ENCODE measurements at regions not wholly inside any gene's neighbourhood (a gene's known extent, or its start where the extent isn't known, plus 50 kb on each side); places are given as distances from the start of the nearest gene placed in this dataset.

DNA sequence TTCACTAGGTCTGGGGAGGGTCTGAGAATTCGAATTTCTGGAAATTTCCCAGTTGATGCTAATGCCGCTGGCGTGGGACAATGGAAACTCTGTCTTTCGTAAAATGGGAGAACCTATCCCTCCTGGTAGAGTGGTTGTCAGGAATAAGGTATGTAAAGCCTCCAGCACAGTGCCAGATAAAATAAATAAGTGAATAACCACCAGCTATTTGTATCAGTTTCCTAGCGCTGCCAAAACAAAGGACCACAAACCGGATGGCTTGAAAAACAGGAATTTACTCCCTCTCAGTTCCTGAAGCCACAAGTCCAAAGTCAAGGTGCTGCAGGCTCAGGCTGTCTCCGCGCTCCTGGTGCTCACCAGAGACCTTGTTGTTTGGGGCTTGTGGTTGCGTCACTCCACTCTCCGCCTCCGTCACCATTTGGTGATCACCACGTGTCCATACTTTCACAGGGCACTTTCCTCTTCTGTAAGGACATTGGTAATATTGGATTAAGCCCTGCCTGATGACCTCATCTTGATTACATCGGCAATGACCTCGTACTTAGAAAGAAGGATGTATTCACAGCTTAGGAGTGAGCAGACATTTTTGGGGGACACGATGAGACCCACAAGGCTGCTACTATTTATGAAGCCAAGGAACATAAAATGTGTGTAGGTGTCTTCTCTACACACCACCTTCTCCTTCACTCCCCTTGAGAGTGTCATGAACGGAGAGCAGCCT, 428.5 kb downstream of the IRS2 start:
- no peak for DNase-seq

DNA sequence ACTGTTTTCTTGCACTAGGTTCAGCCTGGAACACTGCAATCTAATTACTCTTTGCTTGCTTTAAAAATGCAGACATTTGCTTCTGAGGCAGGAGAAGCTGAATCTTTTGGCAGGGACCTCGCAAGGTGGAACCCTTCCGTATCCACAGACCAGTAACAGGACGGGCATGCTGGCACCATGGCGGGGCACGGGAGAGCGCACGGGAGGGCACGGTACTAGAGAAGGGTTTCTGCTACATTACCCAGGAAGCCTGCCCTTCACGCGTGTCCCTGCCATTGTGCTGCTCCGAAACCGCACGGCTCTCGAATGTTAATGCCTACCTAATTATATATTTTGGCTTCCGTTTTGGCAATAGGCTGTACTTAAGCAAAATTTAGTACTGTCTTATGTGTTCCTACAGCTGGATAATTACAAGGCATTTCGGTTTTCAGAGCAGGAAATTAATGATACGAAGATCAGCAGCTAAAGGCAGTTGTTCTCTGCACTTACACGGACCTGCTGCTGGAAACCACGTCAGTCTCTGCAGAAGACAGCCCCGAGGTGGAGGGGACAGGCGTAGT, 430.4 kb downstream of the IRS2 start:
- DNase-seq: no peak

DNA sequence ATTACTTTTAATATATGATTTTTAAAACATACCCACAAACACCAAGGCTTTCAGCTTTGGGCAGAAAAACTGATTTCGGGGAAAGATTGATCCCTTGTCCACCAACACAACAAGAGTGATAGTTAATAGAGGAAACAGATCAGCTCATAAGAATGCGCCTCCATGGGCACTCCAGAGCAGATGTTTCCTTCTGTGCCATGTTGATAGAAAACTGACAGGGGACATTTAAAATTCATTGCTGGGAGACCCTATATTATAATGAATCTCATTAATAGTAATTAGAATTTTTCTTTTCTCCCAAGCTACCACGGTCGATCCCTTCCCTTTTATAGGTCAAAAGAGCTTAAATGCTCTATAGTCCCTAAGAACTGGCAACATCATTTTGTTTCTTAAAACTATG, 431.2 kb downstream of the IRS2 start:
- no peak for DNase-seq

DNA sequence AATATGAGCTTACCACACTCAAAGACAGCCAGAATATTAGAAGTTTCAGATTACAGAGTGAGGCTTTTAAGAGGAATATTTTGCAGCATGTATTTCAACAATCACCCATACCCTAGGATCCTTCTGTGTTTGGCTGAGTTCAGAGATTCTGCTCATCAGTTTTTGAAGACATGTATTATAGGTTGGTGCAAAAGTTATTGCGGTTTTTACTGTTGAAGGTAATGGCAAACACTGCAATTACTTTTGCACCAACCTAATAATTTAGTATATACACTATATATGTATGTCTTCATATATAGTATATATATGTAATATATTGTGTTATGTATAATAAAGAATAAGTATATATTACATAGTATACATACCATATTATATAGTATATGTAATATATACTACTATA, 435.1 kb downstream of the IRS2 start:
- DNase-seq: no peak

DNA sequence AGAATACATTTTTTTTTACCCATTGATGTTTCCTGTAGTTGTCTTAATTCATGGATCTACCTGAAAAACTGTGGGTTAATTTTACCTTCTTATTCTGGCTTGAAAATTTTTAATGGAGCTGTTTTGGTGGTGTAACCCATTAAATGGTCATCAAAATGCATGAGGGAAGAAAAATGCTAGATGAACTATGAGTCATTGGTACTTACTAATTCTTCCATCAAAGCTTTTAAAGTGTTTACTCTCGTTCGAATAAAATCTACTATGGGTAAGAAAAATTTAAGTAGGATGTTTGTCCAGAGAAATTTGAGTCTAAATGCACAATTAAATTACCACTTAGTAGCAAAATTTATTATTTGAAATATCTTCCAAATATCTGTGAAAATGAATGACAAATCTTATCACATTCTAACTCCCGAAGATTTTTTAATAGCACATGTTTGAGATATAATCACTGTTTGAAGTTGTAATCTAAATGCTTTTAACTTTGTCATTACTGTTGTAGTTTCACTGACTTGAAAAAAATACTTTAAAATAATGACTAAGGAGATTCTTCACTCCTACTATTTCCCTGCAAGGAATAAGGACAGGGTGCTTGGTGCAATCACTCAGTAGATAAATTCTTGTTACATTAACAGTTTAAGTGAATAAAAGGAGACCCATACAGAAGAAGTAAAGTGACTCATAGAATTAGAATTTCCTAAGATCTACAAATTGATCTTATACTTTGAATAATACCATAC, 437.7 kb downstream of the IRS2 start:
- DNase-seq: no peak

DNA sequence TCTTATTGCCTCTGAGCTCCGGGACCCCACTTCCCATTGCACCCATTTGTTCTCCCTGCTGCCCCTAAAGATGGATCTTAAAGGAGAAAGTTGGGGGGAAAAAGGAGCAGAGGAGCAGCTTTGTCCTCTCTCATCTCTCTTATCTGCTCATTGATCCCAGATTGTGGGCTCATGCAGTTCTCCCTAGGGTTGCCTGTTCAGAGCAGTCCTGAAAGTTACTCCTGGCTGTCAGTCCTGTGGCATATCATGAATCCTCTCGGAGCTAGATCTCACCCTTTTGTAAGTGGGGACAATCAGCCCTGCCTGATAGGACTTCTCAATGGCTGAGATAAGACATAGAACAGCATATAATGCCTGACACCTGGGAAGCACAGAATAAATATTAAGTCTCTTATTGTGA, 440.3 kb downstream of the IRS2 start:
- no peak for DNase-seq

DNA sequence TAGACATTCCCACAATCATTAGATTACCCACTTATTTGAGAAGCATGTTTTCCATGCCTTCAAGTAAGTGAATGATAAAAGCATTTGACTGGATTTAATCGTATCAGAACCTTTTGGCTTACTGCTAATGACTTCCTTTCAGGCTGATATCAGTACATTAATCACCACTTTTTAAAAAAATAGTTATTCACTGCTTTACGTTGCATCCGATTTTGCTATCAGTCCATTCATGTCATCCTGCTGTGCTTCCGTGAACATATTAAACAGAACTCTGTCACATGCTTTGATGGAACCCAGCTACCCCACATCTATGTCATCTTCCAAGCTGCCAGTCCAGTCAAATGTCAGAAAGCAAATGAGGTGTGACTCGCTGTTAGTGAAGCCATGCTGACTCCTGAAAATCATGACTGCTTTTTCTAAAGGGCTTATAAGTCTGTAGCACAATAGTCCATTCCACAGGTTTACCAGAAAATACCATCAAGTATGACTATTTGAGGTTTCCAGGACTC, 440.9 kb downstream of the IRS2 start:
- DNase-seq: no peak

DNA sequence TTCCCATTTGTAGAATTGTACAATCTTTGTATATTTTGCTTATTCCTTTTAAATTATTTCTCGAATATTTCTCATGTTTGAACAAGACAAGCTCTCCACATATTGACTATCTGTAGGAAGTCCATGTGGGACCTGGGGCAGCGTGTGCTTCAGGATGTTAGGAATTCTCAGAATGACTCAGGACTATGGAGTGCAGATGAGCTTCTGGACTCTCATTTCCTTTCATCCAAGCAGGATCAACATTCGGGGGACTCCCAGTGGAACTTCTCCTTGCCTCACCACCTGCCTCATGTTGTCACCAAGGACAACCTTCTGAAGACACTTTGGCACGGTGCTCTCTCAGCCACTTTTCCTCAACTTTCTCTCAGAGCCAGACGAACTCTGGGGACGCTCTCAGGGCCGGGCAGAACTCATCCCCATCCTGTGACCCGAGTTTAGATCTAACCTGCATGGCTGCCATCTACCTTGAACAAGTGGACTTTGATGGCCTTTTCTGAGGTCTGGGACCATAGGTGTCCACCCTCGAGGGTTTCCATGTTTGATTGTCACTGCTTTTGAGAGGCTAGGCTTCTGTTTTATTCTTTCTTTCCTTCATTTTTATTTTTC, 441.7 kb downstream of the IRS2 start:
- no peak for DNase-seq

DNA sequence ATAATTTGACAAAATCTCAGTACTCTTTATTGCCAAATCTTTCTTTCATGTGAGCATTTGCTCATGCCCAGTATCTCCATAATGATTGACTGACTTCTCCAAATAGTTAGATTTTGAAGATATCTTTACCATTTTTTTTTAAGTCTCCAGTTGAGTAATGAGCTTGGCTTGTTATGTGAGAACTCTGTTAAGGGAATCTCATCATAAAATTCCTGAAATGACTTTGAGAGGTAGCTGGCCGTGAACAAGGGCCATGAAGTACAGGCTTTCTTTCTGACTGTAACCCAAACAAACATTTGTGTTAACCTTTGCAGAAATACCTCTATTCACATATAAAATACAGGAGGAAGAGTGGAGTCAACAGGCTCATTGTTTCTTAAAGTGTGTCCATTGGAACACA, 449.7 kb downstream of the IRS2 start:
- no peak for DNase-seq

DNA sequence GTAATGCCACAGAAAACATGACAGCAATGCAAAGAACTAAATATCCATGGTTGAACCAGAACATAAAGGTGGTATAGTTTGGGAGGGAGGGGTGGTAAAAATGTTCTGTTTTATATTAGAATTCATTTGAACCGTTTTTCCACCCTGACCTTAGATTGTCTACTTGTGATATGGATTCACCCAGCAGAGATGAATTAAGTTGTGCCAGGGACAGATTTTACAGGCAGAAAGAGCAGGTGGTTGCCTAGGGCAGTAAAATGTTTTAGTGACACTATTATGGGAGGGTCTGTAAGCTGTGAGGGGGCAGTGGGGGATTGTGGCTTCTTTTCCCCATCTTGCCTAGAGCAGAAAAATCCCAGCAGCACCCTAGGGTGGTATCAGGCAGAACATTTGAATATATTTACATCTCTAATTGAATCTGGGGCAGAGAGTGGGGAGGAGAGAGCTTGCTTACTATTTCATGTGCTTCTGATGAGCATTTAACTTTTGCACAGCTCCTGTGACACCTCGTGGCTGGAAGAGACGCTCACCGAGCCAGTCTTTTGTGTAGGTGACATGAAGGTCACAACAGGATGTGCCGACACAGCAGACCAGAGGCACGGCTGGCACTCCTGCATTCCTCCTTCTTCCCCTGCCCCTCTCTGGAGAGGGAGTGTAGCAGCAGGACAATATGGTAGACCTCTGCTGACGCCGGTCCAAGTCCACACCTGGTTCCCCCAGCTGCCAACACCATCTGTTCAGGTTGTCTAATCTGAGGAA, 452.3 kb downstream of the IRS2 start:
- DNase-seq: no peak

DNA sequence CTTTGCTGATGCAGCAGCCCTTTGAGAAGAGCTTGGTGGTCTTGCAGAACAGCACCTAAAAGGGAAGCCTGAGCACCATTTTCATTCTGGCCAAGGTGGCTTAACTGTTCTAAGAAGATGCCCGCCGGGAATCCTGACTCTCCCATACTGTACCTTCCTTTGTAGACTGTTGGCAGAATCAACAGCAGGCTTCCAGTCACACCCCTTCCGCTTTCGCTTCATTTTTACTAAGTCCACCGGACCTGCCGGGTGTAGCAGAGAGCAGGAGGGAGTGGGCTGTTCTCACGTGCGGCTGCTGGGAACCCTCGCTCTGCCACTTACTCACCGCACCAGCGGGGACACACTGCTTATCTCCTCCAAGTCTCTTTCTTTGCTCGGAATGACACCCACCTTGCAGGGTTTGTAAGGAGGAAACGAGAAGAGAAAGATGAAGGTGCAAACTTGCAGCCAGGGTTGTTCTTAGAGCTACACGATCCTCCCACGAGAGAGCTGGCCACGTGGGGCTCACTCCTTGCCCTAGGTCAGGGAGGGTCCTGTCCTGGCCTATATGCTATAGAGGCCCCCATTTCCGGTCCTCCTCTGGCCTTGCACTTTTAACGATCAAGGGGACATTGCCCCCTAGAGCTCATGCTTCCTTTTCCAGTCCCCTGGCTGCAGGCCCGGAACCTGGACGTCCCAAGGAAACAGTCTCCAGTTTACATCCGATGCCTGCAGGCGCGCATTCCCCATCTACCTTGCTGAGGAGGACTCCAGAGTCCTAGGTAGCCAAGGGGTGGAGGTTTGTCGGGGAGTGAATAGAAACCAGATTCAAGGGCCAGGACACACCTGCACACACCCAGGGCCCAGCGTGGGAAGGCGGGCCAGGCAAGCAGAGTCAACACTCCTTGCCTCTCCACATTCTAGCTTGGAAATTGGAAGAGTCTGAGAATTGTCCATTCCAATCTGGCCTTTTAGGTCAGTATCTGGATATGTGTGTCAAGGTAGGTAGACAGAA, 453.6 kb downstream of the IRS2 start:
- DNase-seq: no peak

DNA sequence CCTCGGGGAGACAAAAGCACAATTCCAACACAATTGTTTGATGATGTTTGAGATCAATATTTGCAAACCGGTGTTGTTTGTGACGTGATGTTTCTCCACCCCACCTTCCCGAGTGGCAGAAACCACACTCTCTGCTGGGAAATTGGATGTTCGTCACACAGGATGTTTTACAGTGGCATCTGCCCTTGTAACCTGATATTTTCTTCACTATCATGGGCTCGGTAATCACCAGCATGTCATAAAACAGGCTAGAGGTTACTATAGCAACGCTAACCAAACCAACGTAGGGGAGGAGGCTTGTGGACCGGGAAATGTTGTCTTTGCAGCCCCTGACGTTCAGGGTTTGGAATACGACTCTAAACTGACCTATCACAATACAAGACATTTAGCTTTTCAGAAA, 454.5 kb downstream of the IRS2 start:
- DNase-seq: no peak

DNA sequence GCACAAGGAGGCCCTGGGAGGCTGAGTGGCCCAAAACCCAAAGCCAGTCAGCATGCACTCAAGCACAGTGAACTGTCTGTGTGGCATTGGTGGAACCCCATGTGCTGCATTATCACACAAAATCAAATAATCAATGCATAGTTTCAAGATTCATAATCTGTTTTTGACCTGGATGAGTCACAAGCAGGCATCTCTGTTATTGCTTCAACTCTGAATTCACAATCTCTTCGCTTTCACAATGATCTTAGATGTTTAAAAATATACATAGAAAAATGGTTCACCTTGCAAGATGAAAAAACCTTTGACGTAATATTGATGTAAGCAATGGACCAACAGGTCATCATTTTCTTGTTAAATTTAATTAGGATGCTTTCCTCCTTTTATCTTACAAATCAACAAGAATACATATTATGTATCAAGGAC, 455.4 kb downstream of the IRS2 start:
- DNase-seq: no peak

DNA sequence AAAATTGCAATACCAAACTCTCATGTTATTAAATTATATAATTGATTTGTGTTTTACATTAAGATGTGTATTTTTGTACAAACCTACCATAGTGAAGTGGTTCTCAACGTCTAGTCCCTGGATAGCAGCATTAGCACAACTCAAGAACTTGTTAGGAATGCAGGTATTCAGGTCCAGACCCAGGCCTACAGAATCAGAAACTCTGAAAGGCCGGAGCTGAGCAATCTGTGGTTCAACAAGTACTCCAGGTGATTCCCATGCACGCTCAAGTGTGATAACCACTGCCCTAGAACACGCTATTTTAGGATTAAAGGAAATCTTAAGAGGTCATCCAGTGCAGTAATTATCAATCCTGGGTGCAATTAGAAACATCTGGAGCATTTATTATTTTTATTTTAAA, 456.3 kb downstream of the IRS2 start:
- DNase-seq: no peak

DNA sequence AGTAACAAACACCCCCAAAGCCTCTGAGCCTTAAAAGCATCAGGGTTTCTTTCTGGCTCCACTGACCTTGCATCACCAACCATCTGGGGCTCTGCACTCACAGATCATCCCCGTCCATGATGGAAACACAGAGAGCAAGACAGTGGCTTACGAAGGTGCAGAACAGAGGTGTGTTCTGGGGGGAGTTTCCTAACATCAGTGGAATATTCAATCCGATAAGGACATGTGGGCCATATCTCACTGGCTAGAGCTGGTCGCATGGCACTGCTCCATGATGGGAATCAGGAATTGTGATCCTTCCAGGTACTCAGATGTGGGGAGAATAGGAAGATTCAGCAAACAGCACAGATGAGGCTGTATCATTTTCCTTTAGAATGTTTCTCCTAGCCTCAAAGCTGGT, 457.2 kb downstream of the IRS2 start:
- no peak for DNase-seq

DNA sequence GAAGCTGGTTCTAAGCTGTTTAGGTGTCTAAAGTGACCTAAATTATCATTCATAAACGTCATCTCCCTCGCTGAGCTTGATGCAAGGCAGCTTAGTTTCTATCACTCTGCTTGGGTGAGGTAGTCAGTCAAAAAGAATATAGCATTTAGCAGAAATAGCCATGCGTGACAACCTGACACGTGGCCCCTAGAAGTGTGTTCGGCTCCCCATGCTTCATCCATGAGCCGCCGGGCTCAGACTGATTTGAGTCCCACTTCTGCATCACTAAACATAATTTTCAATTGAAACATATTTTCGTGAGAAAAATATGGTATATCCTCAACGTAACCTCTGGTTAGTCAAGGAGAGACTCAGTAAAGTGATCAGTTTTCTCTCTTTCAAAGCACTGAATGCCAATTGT, 459.8 kb downstream of the IRS2 start:
- no peak for DNase-seq

DNA sequence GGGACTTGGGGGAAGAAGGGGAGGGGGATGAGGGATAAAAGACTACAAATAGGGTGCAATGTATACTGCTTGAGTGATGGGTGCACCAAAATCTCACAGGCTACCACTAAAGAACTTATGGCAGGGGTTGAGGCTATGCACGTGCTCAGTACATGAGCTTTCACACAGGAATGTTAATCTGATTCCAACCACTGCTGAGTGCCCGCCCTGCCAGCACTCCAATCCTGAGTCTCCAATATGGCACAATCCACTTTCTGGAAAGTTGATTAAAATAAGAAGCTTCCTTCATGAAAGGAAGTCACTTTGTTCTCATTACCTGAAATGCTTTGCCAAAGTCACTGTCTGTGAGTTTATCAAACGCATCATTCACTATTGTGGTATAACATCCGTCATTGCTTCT, 463.0 kb downstream of the IRS2 start:
- no peak for DNase-seq

DNA sequence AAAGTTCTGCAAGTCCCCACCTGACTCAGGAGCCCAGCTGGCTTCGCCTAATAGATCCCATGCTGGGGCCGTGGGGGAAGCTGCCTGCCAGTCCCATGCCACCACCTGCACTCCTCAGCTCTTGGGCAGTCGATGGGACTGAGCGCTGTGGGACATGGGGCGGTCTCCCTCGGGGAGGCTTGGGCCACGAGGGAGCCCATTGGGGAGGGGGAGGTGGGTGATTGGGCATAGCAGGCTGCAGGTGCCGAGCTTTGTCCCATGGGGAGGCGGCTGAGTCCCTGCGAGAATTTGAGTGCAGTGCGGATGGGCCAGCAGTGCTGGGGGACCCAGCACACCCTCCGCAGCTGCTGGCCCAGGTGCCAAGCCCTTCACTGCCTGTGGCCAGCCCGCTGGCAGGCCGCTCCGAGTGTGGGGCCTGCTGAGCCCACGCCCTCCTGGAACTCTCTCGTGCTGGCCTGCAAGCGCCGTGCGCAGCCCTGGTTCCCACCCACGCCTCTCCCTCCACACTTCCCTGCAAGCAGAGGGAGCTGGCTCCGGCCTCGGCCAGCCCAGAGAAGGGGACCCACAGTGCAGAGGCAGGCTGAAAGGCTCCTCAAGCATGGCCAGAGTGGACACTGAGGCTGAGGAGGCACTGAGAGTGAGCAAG, 467.3 kb downstream of the IRS2 start:
- no peak for DNase-seq

DNA sequence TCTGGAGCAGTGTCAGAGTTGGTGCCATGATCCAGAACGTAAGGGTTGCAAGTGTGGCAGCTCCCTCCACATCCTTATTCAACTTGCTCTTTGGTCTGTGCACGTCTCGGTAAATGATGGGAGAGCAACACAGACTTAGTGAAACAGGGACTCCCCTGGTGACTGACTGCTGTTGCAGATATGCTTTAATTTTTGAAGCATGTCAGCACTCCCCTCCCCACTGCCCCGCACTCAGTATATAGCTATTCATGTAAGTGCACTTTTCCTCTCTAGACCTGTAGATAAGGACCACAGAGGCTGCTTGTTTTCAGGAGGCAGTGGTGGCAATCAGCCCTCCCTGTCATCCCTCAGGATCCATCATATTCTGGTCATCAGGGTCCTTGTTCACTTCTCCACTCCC, 470.9 kb downstream of the IRS2 start:
- DNase-seq: no peak

DNA sequence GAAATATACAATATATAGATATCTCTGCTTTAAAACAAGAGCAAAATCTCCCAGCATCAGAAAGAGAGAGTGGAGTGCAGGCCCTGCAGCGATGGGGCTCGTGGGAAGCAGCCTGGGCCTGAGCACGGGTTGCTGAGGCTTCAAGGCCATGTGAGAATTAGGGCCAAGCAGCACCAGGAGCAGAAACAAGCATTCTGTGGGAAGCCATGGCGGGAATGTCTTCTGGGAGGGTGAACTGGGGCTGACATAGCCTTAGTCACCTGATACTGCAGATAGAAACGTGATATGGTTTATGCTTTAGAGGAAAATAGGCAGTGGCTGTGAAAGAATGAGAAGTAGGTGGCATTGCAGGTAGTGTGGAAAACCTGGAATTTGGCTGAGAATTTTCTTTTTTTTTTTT, 472.3 kb downstream of the IRS2 start:
- DNase-seq: no peak

DNA sequence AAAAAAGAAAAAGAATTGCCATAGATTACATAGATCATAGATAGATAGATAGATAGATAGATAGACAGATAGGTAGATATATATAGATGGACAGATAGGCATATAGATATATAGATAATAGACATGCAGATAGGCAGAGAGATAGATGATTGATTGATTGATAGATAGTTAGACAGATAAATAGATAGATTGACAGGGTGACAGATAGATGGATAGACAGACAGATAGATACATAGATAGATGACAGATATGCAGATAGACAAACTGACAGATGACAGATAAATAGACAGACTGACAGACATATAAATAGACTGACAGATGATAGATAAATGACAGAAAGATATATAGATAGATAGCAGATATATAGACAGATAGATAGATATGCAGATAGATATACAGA, 474.0 kb downstream of the IRS2 start:
- no peak for DNase-seq
